Sigmoid colon (tissue), 3 donors: ENCODE measurements at regions not wholly inside any gene's neighbourhood (a gene's known extent, or its start where the extent isn't known, plus 50 kb on each side); places are given as distances from the start of the nearest gene placed in this dataset.

ENCODE experiments used
- POLR2A ChIP-seq, 2 donors: fragments of 450-650 bp; IDR thresholded peaks; one replicate each; pipeline ENCODE4 v1.6.1; 2016; ENCODE audit warnings: antibody characterized with exemption in 2 of 2, mild to moderate bottlenecking in 2 of 2, moderate library complexity in 2 of 2
- TF ChIP-seq, protein P1 (sequence below), 4 experiments: fragments of 450-650 bp in 3 of 4; fragments of 200-600 bp in 1 of 4; IDR thresholded peaks; one replicate each; pipeline ENCODE4 v1.5.1; 2016 to 2019; ENCODE audit warnings: antibody characterized with exemption in 4 of 4, mild to moderate bottlenecking in 3 of 4, moderate library complexity in 2 of 4

DNA sequence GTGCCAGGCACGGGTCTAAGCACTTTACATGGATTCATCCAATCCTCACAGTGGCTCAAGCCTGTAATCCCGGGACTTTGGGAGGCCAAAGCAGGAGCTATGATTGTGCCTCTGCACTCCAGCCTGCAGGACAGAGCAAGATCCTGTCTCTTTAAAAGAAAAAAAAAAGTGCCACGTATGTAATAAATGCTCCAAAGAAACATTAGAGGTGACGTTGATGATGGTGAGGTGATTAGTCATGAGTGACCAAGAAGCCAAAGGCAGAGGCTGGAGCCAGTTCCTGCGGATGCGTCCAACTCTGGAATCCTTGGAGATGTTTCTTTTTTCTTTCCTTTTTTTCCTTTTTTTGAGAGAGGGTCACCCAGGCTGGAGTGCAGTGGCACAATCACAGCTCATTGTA is 59.4 kb upstream of the SIAH1 start:
- no peak for TF ChIP-seq POLR2A (IDR thresholded peaks at IDR 0.05)
- TF ChIP-seq, protein P1, sequence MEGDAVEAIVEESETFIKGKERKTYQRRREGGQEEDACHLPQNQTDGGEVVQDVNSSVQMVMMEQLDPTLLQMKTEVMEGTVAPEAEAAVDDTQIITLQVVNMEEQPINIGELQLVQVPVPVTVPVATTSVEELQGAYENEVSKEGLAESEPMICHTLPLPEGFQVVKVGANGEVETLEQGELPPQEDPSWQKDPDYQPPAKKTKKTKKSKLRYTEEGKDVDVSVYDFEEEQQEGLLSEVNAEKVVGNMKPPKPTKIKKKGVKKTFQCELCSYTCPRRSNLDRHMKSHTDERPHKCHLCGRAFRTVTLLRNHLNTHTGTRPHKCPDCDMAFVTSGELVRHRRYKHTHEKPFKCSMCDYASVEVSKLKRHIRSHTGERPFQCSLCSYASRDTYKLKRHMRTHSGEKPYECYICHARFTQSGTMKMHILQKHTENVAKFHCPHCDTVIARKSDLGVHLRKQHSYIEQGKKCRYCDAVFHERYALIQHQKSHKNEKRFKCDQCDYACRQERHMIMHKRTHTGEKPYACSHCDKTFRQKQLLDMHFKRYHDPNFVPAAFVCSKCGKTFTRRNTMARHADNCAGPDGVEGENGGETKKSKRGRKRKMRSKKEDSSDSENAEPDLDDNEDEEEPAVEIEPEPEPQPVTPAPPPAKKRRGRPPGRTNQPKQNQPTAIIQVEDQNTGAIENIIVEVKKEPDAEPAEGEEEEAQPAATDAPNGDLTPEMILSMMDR (IDR thresholded peaks at IDR 0.05), result no peak
